ENCODE measurements at regions not wholly inside any gene's neighbourhood (a gene's known extent, or its start where the extent isn't known, plus 50 kb on each side); places are given as distances from the start of the nearest gene placed in this dataset.

DNA sequence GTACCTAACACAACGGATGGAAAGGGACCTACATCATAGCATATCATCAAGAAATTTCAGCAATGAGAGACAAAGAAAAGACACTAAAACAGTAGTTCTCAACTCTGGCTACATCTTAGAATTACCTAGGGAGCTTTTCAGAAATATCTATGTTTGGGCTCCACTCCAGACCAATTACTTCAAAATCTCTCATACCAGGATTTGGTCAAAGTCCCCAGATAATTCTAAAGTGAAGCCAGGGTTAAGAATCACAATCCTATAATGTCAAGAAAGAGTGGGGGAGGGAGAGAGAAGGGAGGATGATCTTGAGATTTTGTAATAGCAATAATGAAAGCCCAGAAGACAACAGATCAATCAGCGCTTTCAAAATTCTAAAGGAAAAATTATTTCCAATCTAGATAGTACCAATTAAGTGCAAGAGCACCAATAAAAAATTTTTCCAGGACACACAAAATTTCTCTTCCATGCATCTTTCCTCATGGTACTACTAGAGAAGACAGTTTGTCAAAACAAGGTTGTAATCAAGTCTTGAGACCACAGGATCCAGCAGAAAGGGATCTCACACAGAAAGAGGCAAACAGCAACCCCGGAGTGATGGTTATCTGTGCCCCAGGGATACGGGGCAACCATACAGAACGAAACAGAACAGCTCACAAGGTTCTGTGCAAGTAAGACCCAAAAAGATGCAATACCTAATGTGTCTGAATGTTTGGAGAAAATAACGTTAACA is 152.9 kb upstream of the DST start:
- Histone ChIP-seq H3K79me2 (ENCODE audit: control insufficient read depth, insufficient read depth, low read length) (no peaks in the 10 kb centered on the region), H3K36me3 (replicated peaks in 1 of 2; ENCODE audit: control extremely low read depth in 1 of 2, control insufficient read depth in 1 of 2, extremely low read depth in 1 of 2, insufficient read depth in 2 of 2, low read length in 1 of 2) (no peaks in the 10 kb centered on the region), H3K4me1 (ENCODE audit: control insufficient read depth in 2 of 2, insufficient read depth in 2 of 2, low read length in 2 of 2) (no peaks in the 10 kb centered on the region), H3K27ac (ENCODE audit: low read length in 2 of 2) (no peak overlapping the region), H3K9me3 (ENCODE audit: control extremely low read depth in 1 of 3, control insufficient read depth in 2 of 3, insufficient read depth in 1 of 3, low read length in 2 of 3) (no peaks in the 10 kb centered on the region), H3K4me3 (ENCODE audit: control extremely low read depth in 1 of 5, extremely low read depth in 1 of 5, insufficient read depth in 1 of 5, low read depth in 2 of 5, low read length in 4 of 5) (no peak overlapping the region), H2AFZ (ENCODE audit: insufficient read depth, low read depth, low read length, poor library complexity, severe bottlenecking) (no peak overlapping the region), H3K9ac (ENCODE audit: low read length) (no peak overlapping the region), H3K27me3 (replicated peaks in 1 of 4; ENCODE audit: control extremely low read depth in 1 of 4, control insufficient read depth in 3 of 4, insufficient read depth in 4 of 4, low read length in 3 of 4) (peaks cover 0 to 3% (median 0%) of the 10 kb centered on the region in 4 experiments), H4K20me1 (ENCODE audit: control insufficient read depth, insufficient read depth, low read length, poor library complexity, severe bottlenecking) (no peaks in the 10 kb centered on the region), H3K4me2 (replicated peaks; ENCODE audit: low read depth, low read length, poor library complexity, severe bottlenecking) (no peak overlapping the region)
- H3K9me3 Mint-ChIP-seq (ENCODE audit: insufficient read depth): no peaks in the 10 kb centered on the region
- no peaks in the 10 kb centered on the region for H3K4me1 Mint-ChIP-seq
- ChIA-PET CTCF (interaction anchor here (0.5 kb wide), 1 partner anchor 51 kb away, joined by 3 read pairs; no protein-coding TSS in a partner anchor), POLR2A (no interaction called here)
- 87% methylated on average over 3 of the region's 6 CpGs for WGBS (ENCODE audit: insufficient coverage)
- DNase-seq: no peak
- H3K27me3 Mint-ChIP-seq: no peaks in the 10 kb centered on the region
- no peak for ATAC-seq (ENCODE audit: low read depth)
- TF ChIP-seq, protein P1, sequence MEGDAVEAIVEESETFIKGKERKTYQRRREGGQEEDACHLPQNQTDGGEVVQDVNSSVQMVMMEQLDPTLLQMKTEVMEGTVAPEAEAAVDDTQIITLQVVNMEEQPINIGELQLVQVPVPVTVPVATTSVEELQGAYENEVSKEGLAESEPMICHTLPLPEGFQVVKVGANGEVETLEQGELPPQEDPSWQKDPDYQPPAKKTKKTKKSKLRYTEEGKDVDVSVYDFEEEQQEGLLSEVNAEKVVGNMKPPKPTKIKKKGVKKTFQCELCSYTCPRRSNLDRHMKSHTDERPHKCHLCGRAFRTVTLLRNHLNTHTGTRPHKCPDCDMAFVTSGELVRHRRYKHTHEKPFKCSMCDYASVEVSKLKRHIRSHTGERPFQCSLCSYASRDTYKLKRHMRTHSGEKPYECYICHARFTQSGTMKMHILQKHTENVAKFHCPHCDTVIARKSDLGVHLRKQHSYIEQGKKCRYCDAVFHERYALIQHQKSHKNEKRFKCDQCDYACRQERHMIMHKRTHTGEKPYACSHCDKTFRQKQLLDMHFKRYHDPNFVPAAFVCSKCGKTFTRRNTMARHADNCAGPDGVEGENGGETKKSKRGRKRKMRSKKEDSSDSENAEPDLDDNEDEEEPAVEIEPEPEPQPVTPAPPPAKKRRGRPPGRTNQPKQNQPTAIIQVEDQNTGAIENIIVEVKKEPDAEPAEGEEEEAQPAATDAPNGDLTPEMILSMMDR (IDR thresholded peaks at IDR 0.05): no peak
- TF ChIP-seq EZH2 (IDR thresholded peaks at IDR 0.05; ENCODE audit: borderline replicate concordance, insufficient read depth, low read depth, low read length, poor library complexity, severe bottlenecking): no peak
- no peak overlapping the region for H3K27ac Mint-ChIP-seq
- no peak overlapping the region for H3K4me3 Mint-ChIP-seq
- intact Hi-C loops (cut with micrococcal nuclease): no loop called here

DNA sequence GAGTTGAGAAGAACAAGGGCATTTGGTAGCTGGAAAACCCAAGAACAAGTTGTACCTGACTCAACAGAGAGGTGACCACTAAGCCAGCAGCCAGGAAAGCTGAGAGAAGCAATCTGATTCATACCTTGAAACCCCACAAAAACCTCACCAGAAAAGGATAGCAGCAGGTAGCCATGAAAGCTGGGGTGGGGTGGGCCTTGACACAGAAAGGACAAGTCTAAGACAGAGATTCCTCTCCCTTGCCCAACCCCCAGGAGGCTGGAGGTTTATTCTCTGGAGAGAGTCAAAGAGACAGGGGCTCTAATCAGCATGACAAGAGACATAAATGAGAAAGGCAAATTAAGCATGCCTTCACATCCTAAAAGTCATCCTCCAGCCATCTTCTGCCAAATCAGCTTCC is 151.7 kb upstream of the DST start:
- H3K27ac Mint-ChIP-seq: no peak overlapping the region

More for the DNA sequence above, 151.7 kb upstream of the DST start:
- intact Hi-C loops (cut with micrococcal nuclease): no loop called here
- Histone ChIP-seq H3K9ac (ENCODE audit: low read length) (no peak overlapping the region), H3K79me2 (ENCODE audit: control insufficient read depth, insufficient read depth, low read length) (no peaks in the 10 kb centered on the region), H4K20me1 (ENCODE audit: control insufficient read depth, insufficient read depth, low read length, poor library complexity, severe bottlenecking) (no peaks in the 10 kb centered on the region), H3K36me3 (replicated peaks in 1 of 2; ENCODE audit: control extremely low read depth in 1 of 2, control insufficient read depth in 1 of 2, extremely low read depth in 1 of 2, insufficient read depth in 2 of 2, low read length in 1 of 2) (no peaks in the 10 kb centered on the region), H3K4me2 (replicated peaks; ENCODE audit: low read depth, low read length, poor library complexity, severe bottlenecking) (no peak overlapping the region), H3K9me3 (ENCODE audit: control extremely low read depth in 1 of 3, control insufficient read depth in 2 of 3, insufficient read depth in 1 of 3, low read length in 2 of 3) (no peaks in the 10 kb centered on the region), H3K4me3 (ENCODE audit: control extremely low read depth in 1 of 5, extremely low read depth in 1 of 5, insufficient read depth in 1 of 5, low read depth in 2 of 5, low read length in 4 of 5) (no peak overlapping the region), H3K27me3 (replicated peaks in 1 of 4; ENCODE audit: control extremely low read depth in 1 of 4, control insufficient read depth in 3 of 4, insufficient read depth in 4 of 4, low read length in 3 of 4) (peaks cover 0 to 3% (median 0%) of the 10 kb centered on the region in 4 experiments), H3K27ac (ENCODE audit: low read length in 2 of 2) (no peak overlapping the region), H3K4me1 (ENCODE audit: control insufficient read depth in 2 of 2, insufficient read depth in 2 of 2, low read length in 2 of 2) (no peaks in the 10 kb centered on the region), H2AFZ (ENCODE audit: insufficient read depth, low read depth, low read length, poor library complexity, severe bottlenecking) (no peak overlapping the region)
- no peak overlapping the region for H3K4me3 Mint-ChIP-seq
- ChIA-PET POLR2A (no interaction called here), CTCF (no interaction called here)
- no peaks in the 10 kb centered on the region for H3K9me3 Mint-ChIP-seq (ENCODE audit: insufficient read depth)
- DNase-seq (no peak), ATAC-seq (ENCODE audit: low read depth) (no peak)
- peaks cover 3% of the 10 kb centered on the region for H3K27me3 Mint-ChIP-seq
- no peaks in the 10 kb centered on the region for H3K4me1 Mint-ChIP-seq
- TF ChIP-seq, protein P1 (IDR thresholded peaks at IDR 0.05): no peak
- no peak for TF ChIP-seq EZH2 (IDR thresholded peaks at IDR 0.05; ENCODE audit: borderline replicate concordance, insufficient read depth, low read depth, low read length, poor library complexity, severe bottlenecking)

Measured in B cell (primary cell).